GM12891 (cell line): ENCODE measurements at regions not wholly inside any gene's neighbourhood (a gene's known extent, or its start where the extent isn't known, plus 50 kb on each side); places are given as distances from the start of the nearest gene placed in this dataset.

ENCODE experiments used
- DNase-seq: peaks from one replicate; pipeline ENCODE4 v3.0.0; 2011; ENCODE audit warnings: low spot score; ENCODE audit not compliant: insufficient read length
- FAIRE-seq: peaks from 2 replicates; lab custom pipeline; 2011; peaks lifted over from hg19 to GRCh38; lab: Jason Lieb, UNC
- PAX5 ChIP-seq: IDR thresholded peaks from 2 replicates; pipeline ENCODE4 v1.6.1; 2011; ENCODE audit warnings: low read length, moderate library complexity, mild to moderate bottlenecking; ENCODE audit not compliant: insufficient read depth, severe bottlenecking
- POLR2A ChIP-seq: IDR thresholded peaks from 2 replicates; pipeline ENCODE4 v1.6.1; 2011; ENCODE audit warnings: low read depth, low read length, control low read depth
- POLR2AphosphoS5 ChIP-seq: IDR thresholded peaks from 2 replicates; pipeline ENCODE4 v1.6.1; 2011; ENCODE audit warnings: low read depth, low read length, control low read depth
- POU2F2 ChIP-seq: IDR thresholded peaks from 2 replicates; pipeline ENCODE4 v1.6.1; 2011; ENCODE audit warnings: low read depth, mild to moderate bottlenecking, control low read depth, low read length, moderate library complexity
- SPI1 ChIP-seq: IDR thresholded peaks from 2 replicates; pipeline ENCODE4 v1.6.1; 2011; ENCODE audit warnings: low read depth, low read length, control low read depth
- TAF1 ChIP-seq: IDR thresholded peaks from 2 replicates; pipeline ENCODE4 v1.6.1; 2011; ENCODE audit warnings: low read depth, low read length, control low read depth

GRCh38 chr3:14347110-14347509, 55.3 kb upstream of the SLC6A6 start:
- TF ChIP-seq PAX5 (no peak), POU2F2 (no peak)
- FAIRE-seq (no peak), DNase-seq (no peak)

DNA sequence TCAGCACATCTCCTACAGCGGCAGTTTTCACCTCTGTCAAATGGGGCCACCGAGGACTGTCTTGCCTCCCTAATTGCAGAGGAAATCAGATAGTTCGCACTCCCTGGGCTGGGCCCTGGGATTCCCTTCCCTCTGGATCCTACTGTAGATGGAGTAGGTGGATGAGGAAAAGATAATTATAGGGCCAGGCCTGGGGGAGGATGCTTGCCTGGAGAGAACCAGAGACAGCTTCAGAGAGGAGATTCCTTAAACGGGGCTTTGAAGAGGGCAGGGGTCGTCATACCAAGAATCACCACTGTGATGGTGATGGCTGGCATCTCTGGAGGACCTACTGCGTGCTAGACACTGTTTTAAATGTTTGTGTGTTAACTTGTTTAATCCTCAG, 50.8 kb upstream of the SLC6A6 start:
- FAIRE-seq (no peak), DNase-seq (no peak)
- no peak for TF ChIP-seq POLR2AphosphoS5
- no peak for TF ChIP-seq SPI1
- no peak for TF ChIP-seq TAF1
- TF ChIP-seq POU2F2: no peak
- TF ChIP-seq PAX5: no peak
- TF ChIP-seq POLR2A: no peak

DNA sequence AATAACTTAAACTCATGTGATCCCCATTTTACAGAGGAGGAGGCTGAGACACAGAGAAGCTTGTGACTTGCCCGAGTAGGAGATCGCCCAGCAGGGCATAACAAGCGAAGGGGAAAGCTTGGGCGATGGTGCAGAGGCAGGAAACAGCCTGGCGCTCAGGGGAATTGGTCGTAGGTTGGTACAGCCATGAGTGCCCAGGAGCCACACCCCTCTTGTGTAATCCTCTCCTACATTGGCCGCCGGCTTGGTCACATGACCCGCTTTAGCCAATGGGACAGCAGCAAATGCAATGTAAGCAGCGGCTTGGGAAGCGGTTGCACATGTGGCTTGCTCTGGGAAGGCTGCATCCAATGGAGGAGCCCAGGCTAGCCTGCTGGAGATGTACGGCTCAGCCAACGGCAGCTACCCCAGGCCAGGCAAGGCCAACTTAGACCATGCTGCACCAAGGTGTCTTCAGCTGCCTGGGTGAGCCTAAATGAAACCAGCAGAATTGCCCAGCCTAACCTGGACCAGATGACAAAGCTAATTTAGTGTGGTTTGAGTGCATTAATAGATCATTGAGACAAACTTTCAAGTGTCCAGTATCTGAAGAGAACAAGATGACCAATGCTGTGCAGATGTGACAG, 50.3 kb upstream of the SLC6A6 start:
- DNase-seq (peak; percentile 45), FAIRE-seq (peak; percentile 5)
- TF ChIP-seq POLR2A: no peak
- TF ChIP-seq POLR2AphosphoS5: no peak
- no peak for TF ChIP-seq TAF1
- no peak for TF ChIP-seq SPI1
- no peak for TF ChIP-seq PAX5
- TF ChIP-seq POU2F2: no peak
